Left colon (tissue), 2 donors: ENCODE measurements at regions not wholly inside any gene's neighbourhood (a gene's known extent, or its start where the extent isn't known, plus 50 kb on each side); places are given as distances from the start of the nearest gene placed in this dataset.

Experiments
- ATAC-seq: fragments of 200-7000 bp; cut with Tn5 transposase; one replicate; pipeline ENCODE4 v1.9.1; 2020; ENCODE audit warnings: mild to moderate bottlenecking, moderate library complexity
- DNase-seq, 2 donors: peaks; one replicate each; pipeline ENCODE4 v3.0.0-alpha.2; 2020
- intact Hi-C, 2 donors: fragments of 100-400 bp; cut with DNase I in 1 of 2; cut with micrococcal nuclease in 1 of 2; formaldehyde crosslinking; loops; one replicate each; pipeline versions ENCODE4 v1.11.2 to v1.14.0; 2022; cut with DNase I, micrococcal nuclease
- donor health status: DM: no; HTN: no; CAD: no.
- donor health status: DM: yes; HTN: yes; CAD: no.

DNA sequence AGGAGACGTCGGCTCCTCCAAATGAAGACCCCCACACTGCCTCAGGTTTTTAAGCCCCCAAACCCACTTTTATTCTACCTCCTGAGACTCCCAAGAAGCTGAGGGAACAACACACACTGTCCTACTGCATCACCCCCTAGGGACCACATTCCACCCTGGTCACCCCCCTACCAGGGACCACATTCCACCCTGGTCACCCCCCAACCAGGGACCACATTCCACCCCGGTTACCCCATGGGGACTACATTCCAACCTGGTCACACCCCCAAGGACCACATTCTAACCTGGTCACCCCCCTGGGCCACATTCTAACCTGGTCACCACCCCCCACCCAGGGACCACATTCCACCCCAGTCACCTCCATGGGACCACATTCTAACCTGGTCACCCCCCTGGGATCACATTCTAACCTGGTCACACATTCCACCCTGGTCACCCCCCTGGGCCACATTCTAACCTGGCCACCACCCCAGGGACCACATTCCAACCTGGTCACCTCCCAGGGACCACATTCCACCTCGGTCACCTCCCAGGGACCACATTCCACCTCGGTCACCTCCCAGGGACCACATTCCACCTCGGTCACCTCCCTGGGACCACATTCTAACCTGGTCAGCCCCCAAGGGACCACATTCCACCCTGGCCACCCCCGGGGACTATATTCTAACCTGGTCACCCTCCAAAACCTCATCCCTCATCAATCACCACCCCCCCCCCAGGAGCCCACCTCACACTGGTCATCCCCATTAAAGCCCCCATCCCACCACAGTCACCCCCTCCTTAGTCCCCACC lies 587.6 kb downstream of the NPHP4 start:
- DNase-seq (no peak), ATAC-seq (no peak)
- intact Hi-C loops, result no loop called here

DNA sequence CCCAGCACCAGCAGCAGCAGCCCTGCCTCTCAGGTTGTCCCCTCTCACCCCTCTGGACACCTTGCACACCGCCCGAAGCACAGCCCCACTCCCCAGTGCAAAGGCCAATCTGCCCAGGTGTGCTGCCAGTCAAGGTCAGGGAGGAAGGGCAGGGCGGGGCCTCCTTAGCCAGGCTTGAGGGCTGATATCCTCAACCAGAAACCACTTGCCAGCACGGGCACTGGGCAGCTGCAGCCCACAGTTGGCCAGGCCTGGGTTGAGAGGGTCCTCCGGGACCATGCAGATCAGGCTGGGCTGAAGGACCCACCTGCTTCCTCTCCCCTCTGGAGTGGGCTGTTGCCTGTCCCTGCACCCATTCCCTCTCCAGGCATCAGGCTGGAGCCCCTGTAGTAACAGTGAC lies 588.3 kb downstream of the NPHP4 start:
- DNase-seq (no peak), ATAC-seq (no peak)
- intact Hi-C loops, result no loop called here

GRCh38 chr1:5402618-5403017 lies 589.6 kb downstream of the NPHP4 start:
- no peak for ATAC-seq
- intact Hi-C loops, result no loop called here
- DNase-seq, result no peak

GRCh38 chr1:5399771-5400170 lies 592.5 kb downstream of the NPHP4 start:
- ATAC-seq, result no peak
- intact Hi-C loops, result no loop called here
- DNase-seq, result no peak

- ATAC-seq, result no peak
- no peak for DNase-seq
- intact Hi-C loops, result no loop called here
These were observed 595.6 kb downstream of the NPHP4 start for GRCh38 chr1:5396593-5396992.

DNA sequence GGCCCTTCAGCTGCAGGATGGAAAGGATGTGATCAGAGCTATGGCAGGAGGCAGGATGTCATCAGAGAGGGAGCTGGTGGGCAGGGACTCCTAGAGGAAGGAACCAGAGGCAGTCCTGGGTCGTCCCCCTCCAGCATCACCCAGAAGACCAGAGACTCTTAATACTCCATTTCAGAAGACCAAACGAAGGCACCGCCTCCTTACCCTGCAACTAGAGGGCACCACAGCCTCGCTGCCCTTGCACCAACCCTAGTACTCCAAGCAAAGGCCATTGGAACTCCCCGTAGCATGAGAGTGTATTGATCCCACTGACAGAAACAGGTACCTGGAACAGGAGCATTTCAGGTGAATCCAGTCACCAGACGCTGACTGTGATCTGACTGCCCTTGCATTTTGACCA lies 598.1 kb downstream of the NPHP4 start:
- intact Hi-C loops, result no loop called here

DNA sequence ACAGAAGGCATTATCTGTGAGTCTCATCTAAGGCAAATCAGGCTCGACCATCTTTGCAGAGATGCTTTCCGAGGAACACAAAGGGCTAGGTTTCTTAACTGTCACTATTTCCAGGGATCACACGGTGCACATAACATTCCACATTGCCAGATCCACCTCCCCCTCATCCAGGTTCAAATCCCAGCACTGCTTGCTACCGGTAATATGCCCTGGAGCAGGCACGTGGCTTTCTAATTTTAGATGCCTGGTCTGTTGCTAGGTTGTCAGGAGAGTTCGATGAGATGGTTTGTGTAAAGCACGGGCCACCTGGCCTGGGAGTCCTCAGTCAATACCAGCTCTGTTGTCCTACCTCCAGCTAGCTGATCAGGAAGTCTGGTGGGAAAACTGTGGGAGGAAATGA lies 598.6 kb downstream of the NPHP4 start:
- ATAC-seq, result no peak
- DNase-seq, result no peak
- intact Hi-C loops, result no loop called here

More for the DNA sequence above, 598.1 kb downstream of the NPHP4 start:
- ATAC-seq (no peak), DNase-seq (no peak)

GRCh38 chr1:5393146-5393545 lies 599.1 kb downstream of the NPHP4 start:
- DNase-seq, result no peak
- no peak for ATAC-seq
- intact Hi-C loops, result no loop called here

GRCh38 chr1:5391725-5392124 lies 600.5 kb downstream of the NPHP4 start:
- ATAC-seq (no peak), DNase-seq (no peak)
- intact Hi-C loops, result no loop called here

DNA sequence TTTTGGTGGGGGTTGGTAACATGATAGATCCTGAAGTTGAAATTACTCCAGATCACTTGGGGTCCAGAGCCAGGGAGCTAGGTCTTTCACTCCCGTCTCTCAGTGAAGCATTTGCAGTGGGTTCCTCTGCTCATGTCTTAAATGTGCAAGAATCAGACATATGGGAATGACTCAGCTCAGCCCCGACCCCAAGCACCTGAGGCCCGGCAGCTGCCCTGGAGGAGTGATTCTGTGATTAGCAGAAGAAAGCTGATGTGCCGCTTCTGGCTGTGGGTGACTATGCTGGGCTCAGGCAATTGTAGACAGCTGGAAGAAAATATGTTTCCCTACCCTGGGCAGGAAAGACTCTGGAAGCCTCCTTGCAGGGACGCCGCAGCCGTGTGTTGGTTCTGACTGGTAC lies 601.7 kb downstream of the NPHP4 start:
- DNase-seq, result no peak
- intact Hi-C loops, result no loop called here
- ATAC-seq, result no peak

GRCh38 chr1:5389101-5389885 lies 602.9 kb downstream of the NPHP4 start:
- ATAC-seq (no peak), DNase-seq (no peak)
- intact Hi-C loops, result no loop called here

- intact Hi-C loops, result no loop called here
- no peak for DNase-seq
- no peak for ATAC-seq
These were observed 603.6 kb downstream of the NPHP4 start for GRCh38 chr1:5388622-5389021.

GRCh38 chr1:5386371-5386770 lies 605.9 kb downstream of the NPHP4 start:
- no peak for DNase-seq
- ATAC-seq, result no peak
- intact Hi-C loops, result no loop called here

DNA sequence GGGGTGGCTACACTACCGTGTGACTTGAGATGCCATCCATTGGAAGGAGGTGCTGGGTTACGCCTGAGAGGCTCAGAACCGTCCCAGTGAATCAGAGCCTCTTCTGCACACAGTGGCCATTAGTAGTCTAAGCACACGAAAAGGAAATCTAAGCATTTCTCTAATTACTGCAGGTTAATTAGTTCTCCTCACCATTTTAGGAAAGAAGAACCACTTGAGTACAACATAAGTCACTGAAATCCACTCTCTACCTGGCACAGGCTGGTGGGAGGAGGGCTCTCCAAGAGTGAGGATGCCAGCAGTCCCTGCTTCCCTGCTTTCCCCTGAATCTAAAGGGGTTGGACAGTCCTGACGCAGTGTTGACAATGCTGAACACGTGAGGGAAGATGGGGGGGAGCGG lies 606.3 kb downstream of the NPHP4 start:
- DNase-seq, result no peak
- intact Hi-C loops, result no loop called here
- no peak for ATAC-seq

DNA sequence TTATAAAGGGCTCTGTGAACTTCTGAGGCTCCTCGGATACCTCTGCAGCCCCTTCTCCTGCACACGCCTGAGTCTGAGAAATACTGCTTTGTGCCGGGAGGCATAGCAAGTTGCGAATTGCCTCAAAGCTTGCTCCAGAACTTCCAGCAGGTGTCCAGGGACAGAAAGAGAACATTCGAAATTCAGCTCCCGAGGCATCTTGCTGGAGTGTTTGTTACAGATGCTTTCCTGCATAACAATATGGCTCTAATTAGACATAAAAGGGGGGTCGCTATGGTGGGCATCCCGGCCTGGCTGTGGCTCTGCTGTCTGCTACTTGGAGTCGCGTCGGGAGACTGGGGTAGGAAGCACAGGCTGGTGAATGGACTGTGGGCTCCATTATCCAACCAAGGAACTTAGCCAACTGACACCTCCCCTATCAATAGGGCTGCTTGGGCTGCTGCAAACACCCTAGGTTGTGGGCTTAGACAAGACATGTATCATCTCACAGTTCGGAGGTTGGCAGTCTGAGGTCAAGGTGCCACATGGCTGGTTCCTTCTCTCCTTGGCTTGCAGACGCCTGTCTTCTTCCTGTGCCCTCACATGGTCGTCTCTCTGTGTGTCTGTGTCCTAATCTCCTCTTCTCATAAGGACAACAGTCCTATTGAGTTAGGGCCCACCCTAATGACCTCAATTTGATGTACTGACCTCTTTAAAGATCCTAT lies 607.0 kb downstream of the NPHP4 start:
- DNase-seq, result no peak
- ATAC-seq, result no peak
- intact Hi-C loops, result no loop called here

GRCh38 chr1:5381491-5381890 lies 610.7 kb downstream of the NPHP4 start:
- no peak for ATAC-seq
- no peak for DNase-seq
- intact Hi-C loops, result no loop called here

GRCh38 chr1:5379176-5379759 lies 613.0 kb downstream of the NPHP4 start:
- DNase-seq (no peak), ATAC-seq (no peak)
- intact Hi-C loops, result no loop called here

- intact Hi-C loops, result no loop called here
These were observed 615.5 kb downstream of the NPHP4 start for GRCh38 chr1:5376538-5377247.

DNA sequence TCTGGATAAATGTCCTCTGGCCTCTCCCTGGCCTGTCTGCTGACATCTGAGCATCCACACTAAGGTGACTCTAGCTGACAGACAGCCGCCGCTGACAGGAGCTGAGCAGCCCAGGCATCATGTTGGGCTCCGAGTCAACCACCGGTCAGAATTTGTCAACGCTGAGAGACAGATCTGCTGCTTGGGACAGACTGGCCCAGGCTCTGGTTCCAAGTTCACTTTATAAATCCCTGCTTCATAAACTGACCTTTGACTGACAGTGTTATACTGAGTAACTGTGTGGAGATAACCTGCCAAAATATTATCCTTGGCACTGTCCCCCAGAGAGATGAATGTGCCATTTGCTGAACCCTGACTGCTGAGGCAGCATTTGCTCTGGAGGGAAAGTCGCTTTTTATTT lies 616.7 kb downstream of the NPHP4 start:
- intact Hi-C loops, result no loop called here
- DNase-seq, result no peak
- no peak for ATAC-seq

More at GRCh38 chr1:5376538-5377247, 615.5 kb downstream of the NPHP4 start:
- ATAC-seq (no peak), DNase-seq (no peak)
